ENCODE measurements at regions not wholly inside any gene's neighbourhood (a gene's known extent, or its start where the extent isn't known, plus 50 kb on each side); places are given as distances from the start of the nearest gene placed in this dataset.

GRCh38 chr4:13903901-13904300 lies 276.4 kb upstream of the BOD1L1 start:
- TF ChIP-seq CTCF (optimal IDR thresholded peaks at IDR 0.05 in 1 of 3, IDR thresholded peaks at IDR 0.05 in 1 of 3, conservative IDR thresholded peaks at IDR 0.05 in 1 of 3; ENCODE audit: extremely low read depth in 1 of 3, insufficient read depth in 2 of 3, low read length in 3 of 3) (no peak), EZH2 (IDR thresholded peaks at IDR 0.05; ENCODE audit: low read length) (no peak)
